CD4-positive, alpha-beta T cell (primary cell): ENCODE measurements at regions not wholly inside any gene's neighbourhood (a gene's known extent, or its start where the extent isn't known, plus 50 kb on each side); places are given as distances from the start of the nearest gene placed in this dataset.

Source experiments
- ATAC-seq: fragments of 200-7000 bp; cut with Tn5 transposase; one replicate; pipeline ENCODE4 v1.10.0; 2022; ENCODE audit warnings: mild to moderate bottlenecking; ENCODE audit not compliant: poor library complexity
- CTCF ChIA-PET: fragments of 350-600 bp; sonication (Branson Sonifier 250); formaldehyde crosslinking; loops from one replicate; lab custom pipeline; 2021; ENCODE audit warnings: antibody characterized with exemption, inconsistent platforms; lab: Charles Lee
- POLR2A ChIA-PET: fragments of 350-600 bp; sonication (Branson Sonifier 250); formaldehyde crosslinking; loops from one replicate; lab custom pipeline; 2021; ENCODE audit warnings: antibody characterized with exemption, inconsistent platforms; lab: Charles Lee
- DNase-seq, 14 experiments: peaks; one replicate each; pipeline ENCODE4 v3.0.0-alpha.2; 2013 to 2020; ENCODE audit warnings: mixed read lengths in 2 of 14
- H3K27ac ChIP-seq, 2 donors: one replicate each; pipeline versions ENCODE4 v1.5.1 to v1.7.0; 2013; ENCODE audit warnings: low read length in 2 of 2, low read depth in 1 of 2, mild to moderate bottlenecking in 1 of 2
- H3K27me3 ChIP-seq, 2 experiments: 1 replicate in 1 of 2; 2 replicates in 1 of 2; pipeline versions ENCODE4 v1.6.1 to v1.7.0; 2013; ENCODE audit warnings: low read length in 2 of 2, control low read depth in 1 of 2, mild to moderate bottlenecking in 1 of 2, moderate library complexity in 1 of 2; ENCODE audit not compliant: insufficient read depth in 2 of 2, control insufficient read depth in 1 of 2
- H3K36me3 ChIP-seq: one replicate; pipeline ENCODE4 v1.6.1; 2013; ENCODE audit warnings: low read length, control low read depth; ENCODE audit not compliant: insufficient read depth
- H3K4me1 ChIP-seq: one replicate; pipeline ENCODE4 v1.6.1; 2013; ENCODE audit warnings: low read length, control low read depth; ENCODE audit not compliant: insufficient read depth
- H3K4me3 ChIP-seq: one replicate; pipeline ENCODE4 v1.5.1; 2013; ENCODE audit warnings: mild to moderate bottlenecking, low read length, moderate library complexity
- H3K9me3 ChIP-seq, 2 experiments: 1 replicate in 1 of 2; 2 replicates in 1 of 2; pipeline versions ENCODE4 v1.6.1 to v1.7.0; 2013; ENCODE audit warnings: low read length in 2 of 2, mild to moderate bottlenecking in 2 of 2, control low read depth in 1 of 2, moderate library complexity in 1 of 2; ENCODE audit not compliant: control insufficient read depth in 1 of 2, insufficient read depth in 1 of 2
- H3K27ac Mint-ChIP-seq: one replicate; pipeline ENCODE4 v1.8.0; 2020; ENCODE audit warnings: mixed read lengths
- H3K27me3 Mint-ChIP-seq: one replicate; pipeline ENCODE4 v1.8.0; 2021; ENCODE audit warnings: mixed read lengths
- H3K36me3 Mint-ChIP-seq: one replicate; pipeline ENCODE4 v1.8.0; 2021; ENCODE audit warnings: low read depth, mixed read lengths
- H3K4me1 Mint-ChIP-seq: one replicate; pipeline ENCODE4 v1.8.0; 2021; ENCODE audit warnings: low read depth, mixed read lengths
- H3K4me3 Mint-ChIP-seq: one replicate; pipeline ENCODE4 v1.8.0; 2020; ENCODE audit warnings: mild to moderate bottlenecking, mixed read lengths
- H3K9me3 Mint-ChIP-seq: one replicate; pipeline ENCODE4 v1.8.0; 2020; ENCODE audit warnings: mixed read lengths
- intact Hi-C, 2 experiments: fragments of 100-400 bp; cut with DNase I in 1 of 2; cut with micrococcal nuclease in 1 of 2; formaldehyde crosslinking; loops; one replicate each; pipeline versions ENCODE4 v1.15.1 to v1.9.0; 2023 to 2025; cut with DNase I, micrococcal nuclease
- TF ChIP-seq, protein P1 (sequence below): fragments of 200-600 bp; IDR thresholded peaks from one replicate; pipeline ENCODE4 v1.8.0; 2022; ENCODE audit warnings: antibody characterized with exemption, mild to moderate bottlenecking

- Histone ChIP-seq H3K4me3 (no peak overlapping the region), H3K27me3 (no peaks in the 10 kb centered on the region), H3K36me3 (no peaks in the 10 kb centered on the region), H3K27ac (no peak overlapping the region), H3K9me3 (peaks cover 0 to 4% of the 10 kb centered on the region in 2 experiments), H3K4me1 (no peaks in the 10 kb centered on the region)
- ChIA-PET CTCF (no interaction called here), POLR2A (no interaction called here)
- ATAC-seq (no peak), DNase-seq (no peak)
- TF ChIP-seq, protein P1, sequence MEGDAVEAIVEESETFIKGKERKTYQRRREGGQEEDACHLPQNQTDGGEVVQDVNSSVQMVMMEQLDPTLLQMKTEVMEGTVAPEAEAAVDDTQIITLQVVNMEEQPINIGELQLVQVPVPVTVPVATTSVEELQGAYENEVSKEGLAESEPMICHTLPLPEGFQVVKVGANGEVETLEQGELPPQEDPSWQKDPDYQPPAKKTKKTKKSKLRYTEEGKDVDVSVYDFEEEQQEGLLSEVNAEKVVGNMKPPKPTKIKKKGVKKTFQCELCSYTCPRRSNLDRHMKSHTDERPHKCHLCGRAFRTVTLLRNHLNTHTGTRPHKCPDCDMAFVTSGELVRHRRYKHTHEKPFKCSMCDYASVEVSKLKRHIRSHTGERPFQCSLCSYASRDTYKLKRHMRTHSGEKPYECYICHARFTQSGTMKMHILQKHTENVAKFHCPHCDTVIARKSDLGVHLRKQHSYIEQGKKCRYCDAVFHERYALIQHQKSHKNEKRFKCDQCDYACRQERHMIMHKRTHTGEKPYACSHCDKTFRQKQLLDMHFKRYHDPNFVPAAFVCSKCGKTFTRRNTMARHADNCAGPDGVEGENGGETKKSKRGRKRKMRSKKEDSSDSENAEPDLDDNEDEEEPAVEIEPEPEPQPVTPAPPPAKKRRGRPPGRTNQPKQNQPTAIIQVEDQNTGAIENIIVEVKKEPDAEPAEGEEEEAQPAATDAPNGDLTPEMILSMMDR, result no peak
- peaks cover 19% of the 10 kb centered on the region for H3K9me3 Mint-ChIP-seq
- intact Hi-C loops, result no loop called here
- peaks cover 6% of the 10 kb centered on the region for H3K27me3 Mint-ChIP-seq
- no peak overlapping the region for H3K4me3 Mint-ChIP-seq
- H3K36me3 Mint-ChIP-seq, result peaks cover 28% of the 10 kb centered on the region
- H3K27ac Mint-ChIP-seq, result no peak overlapping the region
- H3K4me1 Mint-ChIP-seq, result no peaks in the 10 kb centered on the region
Measured at GRCh38 chr3:181040030-181040429, 50.5 kb upstream of the DNAJC19 start.
